HepG2 (cell line): ENCODE measurements at regions not wholly inside any gene's neighbourhood (a gene's known extent, or its start where the extent isn't known, plus 50 kb on each side); places are given as distances from the start of the nearest gene placed in this dataset.

Experiments used
- BCL6 ChIP-seq: IDR thresholded peaks from 2 replicates; pipeline ENCODE4 v1.6.1; 2016; ENCODE audit warnings: missing genetic modification reagents, missing compliant biosample characterization
- CHD2 ChIP-seq: IDR thresholded peaks from 2 replicates; pipeline ENCODE4 v1.6.1; 2011; ENCODE audit warnings: low read depth, low read length, improper control_type of control experiment
- ERF ChIP-seq: IDR thresholded peaks from 2 replicates; pipeline ENCODE4 v1.6.1; 2018; ENCODE audit warnings: missing biosample characterization, missing genetic modification reagents
- MXI1 ChIP-seq: IDR thresholded peaks from 3 replicates; pipeline ENCODE4 v1.6.1; 2012; ENCODE audit warnings: low read depth, low read length, inconsistent platforms, borderline replicate concordance
- RNF2 ChIP-seq: fragments of 450-650 bp; conservative IDR thresholded peaks from 2 replicates; pipeline ENCODE4 v1.6.1; 2016; ENCODE audit warnings: low read depth
- ZBTB8A ChIP-seq: sonication (generic); formaldehyde crosslinking; IDR thresholded peaks from 2 replicates; pipeline ENCODE4 v1.4.0; 2020; ENCODE audit warnings: mild to moderate bottlenecking, low read depth, missing genetic modification reagents, borderline replicate concordance
- ZNF530 ChIP-seq: sonication (generic); formaldehyde crosslinking; IDR thresholded peaks from 2 replicates; pipeline ENCODE4 v1.5.0; 2020; ENCODE audit warnings: low read depth, mild to moderate bottlenecking, missing genetic modification reagents
- TF ChIP-seq, protein P1 (sequence below): sonication (generic); formaldehyde crosslinking; conservative IDR thresholded peaks from 2 replicates; pipeline ENCODE4 v1.4.0; 2020; ENCODE audit warnings: missing genetic modification reagents
- TF ChIP-seq, protein P2 (sequence below): sonication (generic); formaldehyde crosslinking; IDR thresholded peaks from 2 replicates; pipeline ENCODE4 v1.5.0; 2020; ENCODE audit warnings: mild to moderate bottlenecking, missing genetic modification reagents, moderate library complexity
- TF ChIP-seq, protein P3 (sequence below): sonication (generic); formaldehyde crosslinking; conservative IDR thresholded peaks from 2 replicates; pipeline ENCODE4 v1.4.0; 2020; ENCODE audit warnings: missing genetic modification reagents

DNA sequence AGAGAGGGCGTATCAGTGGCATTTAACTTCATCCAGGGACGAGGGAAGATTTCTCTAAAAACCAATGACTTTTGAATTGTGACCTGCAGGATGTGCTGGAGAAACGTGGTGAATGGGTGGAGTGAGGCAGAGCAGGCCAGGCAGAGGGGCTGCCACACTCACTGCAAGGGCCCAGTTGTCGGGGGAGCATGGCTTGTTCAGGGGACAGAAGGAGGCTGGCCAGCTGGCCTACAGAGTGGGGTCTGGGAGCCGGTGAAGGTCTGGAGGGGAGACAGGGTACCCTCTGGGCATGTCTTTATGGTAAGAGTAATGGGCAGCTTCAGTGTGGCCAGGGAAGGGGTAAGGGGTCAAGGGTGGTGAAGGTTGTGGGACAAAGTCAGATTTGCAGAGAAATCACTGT, 225.2 kb upstream of the RGMA start:
- no peak for TF ChIP-seq ZBTB8A
- TF ChIP-seq, protein P1, sequence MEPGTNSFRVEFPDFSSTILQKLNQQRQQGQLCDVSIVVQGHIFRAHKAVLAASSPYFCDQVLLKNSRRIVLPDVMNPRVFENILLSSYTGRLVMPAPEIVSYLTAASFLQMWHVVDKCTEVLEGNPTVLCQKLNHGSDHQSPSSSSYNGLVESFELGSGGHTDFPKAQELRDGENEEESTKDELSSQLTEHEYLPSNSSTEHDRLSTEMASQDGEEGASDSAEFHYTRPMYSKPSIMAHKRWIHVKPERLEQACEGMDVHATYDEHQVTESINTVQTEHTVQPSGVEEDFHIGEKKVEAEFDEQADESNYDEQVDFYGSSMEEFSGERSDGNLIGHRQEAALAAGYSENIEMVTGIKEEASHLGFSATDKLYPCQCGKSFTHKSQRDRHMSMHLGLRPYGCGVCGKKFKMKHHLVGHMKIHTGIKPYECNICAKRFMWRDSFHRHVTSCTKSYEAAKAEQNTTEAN (CRISPR knock-in tag) = no peak
- no peak for TF ChIP-seq RNF2
- no peak for TF ChIP-seq MXI1
- TF ChIP-seq CHD2 = no peak
- TF ChIP-seq ZNF530 = no peak
- TF ChIP-seq, protein P2, sequence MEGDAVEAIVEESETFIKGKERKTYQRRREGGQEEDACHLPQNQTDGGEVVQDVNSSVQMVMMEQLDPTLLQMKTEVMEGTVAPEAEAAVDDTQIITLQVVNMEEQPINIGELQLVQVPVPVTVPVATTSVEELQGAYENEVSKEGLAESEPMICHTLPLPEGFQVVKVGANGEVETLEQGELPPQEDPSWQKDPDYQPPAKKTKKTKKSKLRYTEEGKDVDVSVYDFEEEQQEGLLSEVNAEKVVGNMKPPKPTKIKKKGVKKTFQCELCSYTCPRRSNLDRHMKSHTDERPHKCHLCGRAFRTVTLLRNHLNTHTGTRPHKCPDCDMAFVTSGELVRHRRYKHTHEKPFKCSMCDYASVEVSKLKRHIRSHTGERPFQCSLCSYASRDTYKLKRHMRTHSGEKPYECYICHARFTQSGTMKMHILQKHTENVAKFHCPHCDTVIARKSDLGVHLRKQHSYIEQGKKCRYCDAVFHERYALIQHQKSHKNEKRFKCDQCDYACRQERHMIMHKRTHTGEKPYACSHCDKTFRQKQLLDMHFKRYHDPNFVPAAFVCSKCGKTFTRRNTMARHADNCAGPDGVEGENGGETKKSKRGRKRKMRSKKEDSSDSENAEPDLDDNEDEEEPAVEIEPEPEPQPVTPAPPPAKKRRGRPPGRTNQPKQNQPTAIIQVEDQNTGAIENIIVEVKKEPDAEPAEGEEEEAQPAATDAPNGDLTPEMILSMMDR = no peak
- TF ChIP-seq, protein P3, sequence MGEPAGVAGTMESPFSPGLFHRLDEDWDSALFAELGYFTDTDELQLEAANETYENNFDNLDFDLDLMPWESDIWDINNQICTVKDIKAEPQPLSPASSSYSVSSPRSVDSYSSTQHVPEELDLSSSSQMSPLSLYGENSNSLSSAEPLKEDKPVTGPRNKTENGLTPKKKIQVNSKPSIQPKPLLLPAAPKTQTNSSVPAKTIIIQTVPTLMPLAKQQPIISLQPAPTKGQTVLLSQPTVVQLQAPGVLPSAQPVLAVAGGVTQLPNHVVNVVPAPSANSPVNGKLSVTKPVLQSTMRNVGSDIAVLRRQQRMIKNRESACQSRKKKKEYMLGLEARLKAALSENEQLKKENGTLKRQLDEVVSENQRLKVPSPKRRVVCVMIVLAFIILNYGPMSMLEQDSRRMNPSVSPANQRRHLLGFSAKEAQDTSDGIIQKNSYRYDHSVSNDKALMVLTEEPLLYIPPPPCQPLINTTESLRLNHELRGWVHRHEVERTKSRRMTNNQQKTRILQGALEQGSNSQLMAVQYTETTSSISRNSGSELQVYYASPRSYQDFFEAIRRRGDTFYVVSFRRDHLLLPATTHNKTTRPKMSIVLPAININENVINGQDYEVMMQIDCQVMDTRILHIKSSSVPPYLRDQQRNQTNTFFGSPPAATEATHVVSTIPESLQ = no peak
- TF ChIP-seq BCL6 (CRISPR knock-in tag) = no peak
- no peak for TF ChIP-seq ERF (CRISPR knock-in tag)
